Activated CD4-positive, alpha-beta T cell treated with anti-CD3 and anti-CD28 coated beads, Interleukin-2, Interleukin-4, amounts not matched to agents 100 ng/mL and 50 ng/mL, durations not matched to agents 16 hours and 8 hours (primary cell): ENCODE measurements at regions not wholly inside any gene's neighbourhood (a gene's known extent, or its start where the extent isn't known, plus 50 kb on each side); places are given as distances from the start of the nearest gene placed in this dataset.

ENCODE experiments used
- DNase-seq: peaks from one replicate; pipeline ENCODE4 v3.0.0-alpha.2; 2020; ENCODE audit warnings: low spot score

DNA sequence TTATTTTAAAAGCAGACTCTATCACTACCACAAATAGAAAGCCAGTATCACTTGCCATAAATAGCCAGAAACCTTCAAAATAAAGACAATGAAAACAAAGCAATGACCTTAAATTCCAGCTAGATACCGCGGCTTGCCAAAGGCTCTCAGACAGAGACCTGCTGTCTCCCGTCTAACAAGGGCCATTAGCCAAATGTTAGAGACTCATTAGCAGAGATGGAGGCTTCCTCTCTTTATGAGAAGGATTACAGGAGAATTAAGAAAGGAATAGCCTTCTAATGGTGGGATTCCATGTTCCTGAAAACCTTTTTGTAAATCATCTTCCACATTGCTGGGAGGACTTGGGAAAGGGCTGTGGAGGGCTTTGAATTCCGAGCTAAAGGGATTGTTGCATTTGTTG, 206.7 kb downstream of the AACS start:
- no peak for DNase-seq

DNA sequence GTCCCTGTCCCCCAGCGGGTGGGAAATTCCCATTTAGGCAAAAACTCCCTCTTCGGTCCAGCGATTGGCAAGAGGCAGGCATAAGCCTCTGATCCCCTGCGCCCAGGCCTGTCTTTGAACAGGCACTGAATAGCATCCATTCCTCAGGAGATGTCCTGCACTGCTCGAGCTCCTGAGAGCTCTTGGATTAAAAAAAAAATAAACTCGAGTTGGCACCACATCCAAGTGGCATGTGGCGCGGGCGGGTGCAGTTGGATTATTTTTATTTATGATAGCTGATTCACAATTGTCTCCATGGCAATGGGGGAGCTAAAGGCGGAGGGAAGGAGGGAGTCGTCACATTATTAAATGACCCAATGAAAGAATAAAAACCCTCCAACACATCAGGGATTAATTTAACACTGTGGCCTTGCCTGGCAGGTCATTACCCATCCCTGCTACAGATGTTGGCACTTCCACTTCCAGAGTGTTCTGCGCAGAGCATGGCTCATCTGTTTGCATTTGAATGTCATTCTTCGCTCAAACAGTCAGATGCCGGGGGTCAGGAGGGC, 207.2 kb downstream of the AACS start:
- DNase-seq, result no peak

GRCh38 chr12:125276567-125276966, 211.3 kb downstream of the AACS start:
- DNase-seq, result no peak

DNA sequence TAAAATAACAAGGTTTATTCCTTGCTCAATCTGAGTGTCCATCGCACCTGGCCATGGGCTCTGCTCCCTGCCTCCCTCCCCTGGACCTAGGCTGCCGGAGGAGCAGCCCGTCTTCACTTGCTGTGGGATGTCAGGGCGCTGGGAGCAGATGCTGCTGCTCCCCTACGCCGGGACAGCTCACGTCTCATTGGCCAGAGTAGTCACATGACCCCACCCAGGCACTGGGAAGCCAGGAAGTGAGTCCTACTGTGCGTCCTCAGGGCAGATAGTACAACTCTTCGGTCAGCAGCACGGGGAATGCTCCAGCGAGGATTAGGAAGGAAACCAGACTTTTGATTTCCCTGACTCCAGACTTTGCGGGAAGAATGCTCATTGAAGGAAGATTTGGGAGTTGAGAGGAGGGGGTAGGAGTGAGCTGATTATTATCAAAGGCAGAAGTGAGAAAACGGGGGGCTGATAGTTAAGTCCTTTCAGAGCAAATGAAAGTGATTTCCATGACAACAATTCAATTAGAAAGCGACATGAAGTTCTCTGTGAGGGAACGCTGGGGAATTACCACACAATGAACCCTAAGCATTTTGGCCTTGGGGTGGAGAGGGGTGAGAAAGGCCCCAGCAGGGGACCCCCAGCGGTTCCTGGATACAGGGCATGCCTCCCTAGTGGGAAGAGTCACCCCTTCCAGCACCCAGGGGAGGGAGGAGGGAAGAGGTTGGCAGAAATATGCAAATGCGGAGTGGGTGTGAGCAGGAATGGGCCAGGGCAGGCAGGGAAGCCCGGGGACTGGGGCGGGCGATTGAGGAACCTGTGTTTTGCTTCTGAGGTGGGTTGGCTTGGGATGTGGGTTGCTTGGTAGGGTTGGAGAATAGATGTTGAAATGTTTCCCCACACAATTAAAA, 215.5 kb downstream of the AACS start:
- no peak for DNase-seq

- no peak for DNase-seq
These were observed 217.7 kb downstream of the AACS start for GRCh38 chr12:125282921-125283320.

- DNase-seq, result no peak
These were observed 218.3 kb downstream of the AACS start for GRCh38 chr12:125283521-125283920.

- no peak for DNase-seq
These were observed 218.9 kb downstream of the AACS start for GRCh38 chr12:125284087-125284486.

DNA sequence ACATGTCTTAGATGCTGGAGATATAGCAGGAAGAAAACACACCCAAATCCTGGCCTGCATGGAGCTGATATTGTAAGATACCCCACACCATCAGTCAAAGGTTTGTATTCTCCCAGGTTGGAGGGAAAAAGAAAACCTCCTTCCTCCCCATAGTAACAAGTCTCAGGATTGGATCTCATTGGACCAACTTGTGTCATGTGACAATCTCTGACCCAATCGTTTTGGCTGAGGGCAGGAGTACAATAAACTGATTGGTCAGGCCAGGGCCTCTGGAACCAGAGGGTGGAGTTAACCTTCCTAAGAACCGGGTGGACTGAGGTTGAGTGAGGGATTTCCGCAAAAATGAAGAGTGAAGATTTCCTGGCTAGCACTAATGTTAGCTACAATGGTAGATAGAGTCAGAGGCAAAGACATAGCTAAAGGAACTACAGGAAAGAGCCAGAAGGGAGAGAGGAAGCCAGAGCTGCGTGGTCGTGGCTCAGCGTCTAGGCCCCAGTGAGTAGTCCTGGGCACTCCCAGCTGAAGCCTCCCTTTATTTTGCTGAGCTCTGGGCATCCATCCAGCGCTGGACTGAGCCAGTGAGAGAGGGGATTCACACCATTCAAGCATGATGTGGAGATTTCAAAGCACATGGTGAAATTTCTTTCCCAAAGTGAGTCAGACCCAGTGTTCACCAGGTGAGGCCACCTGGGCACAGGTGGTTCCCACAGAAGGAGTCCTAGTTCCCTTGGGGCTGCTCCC, 219.9 kb downstream of the AACS start:
- DNase-seq, result peak; percentile 4

GRCh38 chr12:125286005-125286727, 220.9 kb downstream of the AACS start:
- no peak for DNase-seq

GRCh38 chr12:125287155-125287847, 222.1 kb downstream of the AACS start:
- peak; percentile 47 for DNase-seq

DNA sequence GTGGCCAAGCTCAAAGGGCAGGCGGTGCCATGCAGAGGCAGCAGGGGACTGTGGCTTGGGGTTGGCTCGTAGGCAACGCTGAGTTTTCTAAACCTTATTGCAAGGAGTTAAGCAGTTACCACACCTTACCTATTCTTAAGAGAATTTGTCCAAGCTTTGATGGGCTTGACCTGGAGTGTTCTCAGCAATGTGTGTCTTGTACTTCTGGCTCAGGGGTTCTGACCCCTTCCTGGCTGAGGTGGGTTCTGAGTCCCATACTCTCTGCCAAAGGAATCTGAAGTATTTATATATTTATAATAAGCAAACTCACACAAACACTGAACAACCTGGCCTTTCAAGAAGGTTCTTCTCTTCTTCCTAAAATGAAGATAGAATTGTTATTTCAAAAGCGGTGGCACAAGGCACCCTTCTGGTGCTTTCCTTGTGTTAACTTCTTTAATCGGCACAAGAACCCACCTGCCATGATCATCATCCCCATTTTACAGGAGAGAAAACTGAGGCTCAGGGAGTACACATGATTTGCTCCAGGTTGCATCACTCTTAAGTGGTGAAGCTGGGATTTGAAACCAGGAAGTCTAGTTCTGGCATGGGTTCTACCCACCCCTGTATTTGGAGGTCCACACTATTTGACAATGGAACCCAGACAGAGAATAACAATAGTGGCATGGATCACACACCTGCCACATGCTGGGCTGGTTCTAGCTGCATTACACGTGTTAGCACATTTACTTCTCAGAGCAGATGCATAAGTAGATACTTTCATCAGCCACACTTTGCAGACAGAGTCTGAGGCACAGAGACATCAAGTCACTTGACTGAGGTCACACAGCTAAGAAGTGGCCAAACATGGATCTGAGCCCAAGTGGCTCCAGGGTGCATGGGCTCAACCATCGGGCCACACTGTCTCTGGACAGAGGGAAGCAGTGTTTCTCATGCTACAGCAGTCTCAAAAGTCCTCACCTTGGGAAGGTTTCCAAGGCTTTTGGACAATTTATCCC, 224.0 kb downstream of the AACS start:
- DNase-seq, result no peak

DNA sequence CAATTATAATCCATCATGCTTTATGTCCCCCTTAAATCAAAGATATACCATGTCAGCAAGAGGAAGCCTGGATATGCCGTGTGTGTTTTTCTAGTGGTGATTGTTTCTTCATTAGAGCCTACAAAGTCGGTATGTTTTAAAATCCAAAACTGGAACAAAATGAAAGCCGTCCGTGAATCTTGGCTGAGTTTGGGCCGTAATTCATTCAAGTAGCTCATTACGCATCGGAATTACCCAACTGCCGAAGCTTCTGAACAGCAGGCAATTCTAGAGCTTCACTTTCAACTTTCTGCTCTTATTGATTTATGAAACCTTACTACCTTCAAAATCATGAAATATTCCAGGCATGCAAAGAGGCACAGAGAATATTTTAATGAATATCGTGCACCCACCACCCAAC, 224.7 kb downstream of the AACS start:
- no peak for DNase-seq

DNA sequence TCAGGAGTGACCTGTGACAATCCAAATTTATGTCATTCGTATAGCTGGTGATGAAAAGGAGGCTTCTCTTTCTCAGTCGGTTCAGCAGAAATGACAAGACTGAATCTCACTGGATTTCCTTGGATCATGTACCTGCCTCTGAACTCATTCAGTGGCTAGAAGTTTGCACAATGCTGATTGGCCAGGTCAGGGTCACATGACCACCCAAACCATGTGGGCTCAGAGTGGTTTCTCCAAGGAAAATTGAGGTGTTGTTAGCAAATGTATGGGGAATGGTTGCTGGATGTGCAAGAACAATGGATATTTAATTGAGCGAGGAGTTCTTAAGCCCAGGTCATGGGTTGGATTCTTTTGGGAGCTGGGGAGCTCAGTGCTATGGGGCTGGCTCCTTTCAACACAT, 227.5 kb downstream of the AACS start:
- no peak for DNase-seq

DNA sequence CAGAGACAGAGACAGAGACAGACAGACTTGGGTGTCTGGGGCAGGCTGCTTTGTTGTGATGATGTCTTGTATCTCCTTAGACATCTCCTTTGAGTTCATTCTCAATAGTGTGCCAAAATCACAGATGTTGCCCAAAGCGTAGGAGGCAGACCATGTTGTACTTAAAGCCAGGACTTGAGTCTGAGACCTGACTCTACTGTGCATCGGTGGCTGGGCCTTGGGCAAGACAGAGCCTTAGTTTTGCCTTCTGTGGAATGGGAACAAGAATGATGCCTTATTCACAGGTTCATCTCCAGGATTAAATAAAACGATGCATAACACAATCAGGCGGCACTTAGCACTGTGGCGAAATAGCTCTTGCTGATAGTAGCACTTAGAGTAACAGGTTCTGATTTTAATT, 230.3 kb downstream of the AACS start:
- DNase-seq, result no peak

- no peak for DNase-seq
These were observed 231.5 kb downstream of the AACS start for GRCh38 chr12:125296701-125297100.

DNA sequence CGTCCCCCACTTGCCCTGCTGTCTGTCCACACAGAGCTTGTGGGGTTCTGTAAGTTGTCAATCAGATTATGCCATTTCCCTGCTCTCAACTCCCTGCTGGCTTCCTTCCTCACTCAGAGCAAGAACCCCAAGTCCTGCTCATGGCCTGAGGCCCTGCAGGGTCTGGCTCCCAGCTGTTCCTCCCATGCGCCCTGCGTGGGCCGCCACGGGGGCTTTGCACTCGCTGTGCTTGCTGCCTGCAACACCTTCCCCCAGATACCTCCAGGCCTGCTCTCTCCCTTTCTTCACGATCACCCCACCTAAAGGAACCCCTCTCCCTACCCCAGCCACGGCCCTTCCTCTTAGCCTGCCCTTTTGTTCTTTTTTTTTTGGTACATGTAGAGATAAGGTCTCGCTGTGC, 234.6 kb downstream of the AACS start:
- DNase-seq, result no peak

GRCh38 chr12:125300249-125300648, 235.0 kb downstream of the AACS start:
- no peak for DNase-seq

GRCh38 chr12:125303337-125303736, 238.1 kb downstream of the AACS start:
- DNase-seq, result no peak

GRCh38 chr12:125304029-125304428, 238.8 kb downstream of the AACS start:
- no peak for DNase-seq

- no peak for DNase-seq
These were observed 240.0 kb downstream of the AACS start for GRCh38 chr12:125305231-125305630.

GRCh38 chr12:125310461-125310860, 245.2 kb downstream of the AACS start:
- no peak for DNase-seq
